ENCODE measurements at regions not wholly inside any gene's neighbourhood (a gene's known extent, or its start where the extent isn't known, plus 50 kb on each side); places are given as distances from the start of the nearest gene placed in this dataset.

DNA sequence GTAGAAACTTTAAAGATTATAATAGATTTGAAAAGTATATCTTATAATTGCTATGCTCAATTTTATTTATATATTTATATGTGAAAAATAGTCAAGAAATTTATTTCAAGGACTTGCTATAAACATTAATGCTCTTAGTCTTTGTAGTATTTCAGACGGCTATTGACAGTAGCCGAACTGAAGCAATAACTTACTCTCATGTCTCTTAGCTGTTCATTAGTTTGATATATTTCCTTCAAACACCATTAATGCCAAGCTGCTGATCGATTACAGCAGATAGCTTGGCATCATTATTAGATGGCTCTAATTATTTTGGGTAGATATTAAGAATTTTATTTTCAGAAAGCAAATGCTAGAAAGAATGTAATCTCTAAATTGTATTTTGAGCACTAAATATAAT, 1151.5 kb upstream of the SPRY2 start:
- Histone ChIP-seq H3K27ac (no peak overlapping the region), H3K9ac (ENCODE audit: low read depth in 2 of 2, low read length in 2 of 2) (no peak overlapping the region), H3K27me3 (no peaks in the 10 kb centered on the region), H3K4me3 (no peak overlapping the region), H3K9me3 (no peaks in the 10 kb centered on the region), H3K4me1 (no peaks in the 10 kb centered on the region), H3K36me3 (no peaks in the 10 kb centered on the region)
- TF ChIP-seq, protein P1, sequence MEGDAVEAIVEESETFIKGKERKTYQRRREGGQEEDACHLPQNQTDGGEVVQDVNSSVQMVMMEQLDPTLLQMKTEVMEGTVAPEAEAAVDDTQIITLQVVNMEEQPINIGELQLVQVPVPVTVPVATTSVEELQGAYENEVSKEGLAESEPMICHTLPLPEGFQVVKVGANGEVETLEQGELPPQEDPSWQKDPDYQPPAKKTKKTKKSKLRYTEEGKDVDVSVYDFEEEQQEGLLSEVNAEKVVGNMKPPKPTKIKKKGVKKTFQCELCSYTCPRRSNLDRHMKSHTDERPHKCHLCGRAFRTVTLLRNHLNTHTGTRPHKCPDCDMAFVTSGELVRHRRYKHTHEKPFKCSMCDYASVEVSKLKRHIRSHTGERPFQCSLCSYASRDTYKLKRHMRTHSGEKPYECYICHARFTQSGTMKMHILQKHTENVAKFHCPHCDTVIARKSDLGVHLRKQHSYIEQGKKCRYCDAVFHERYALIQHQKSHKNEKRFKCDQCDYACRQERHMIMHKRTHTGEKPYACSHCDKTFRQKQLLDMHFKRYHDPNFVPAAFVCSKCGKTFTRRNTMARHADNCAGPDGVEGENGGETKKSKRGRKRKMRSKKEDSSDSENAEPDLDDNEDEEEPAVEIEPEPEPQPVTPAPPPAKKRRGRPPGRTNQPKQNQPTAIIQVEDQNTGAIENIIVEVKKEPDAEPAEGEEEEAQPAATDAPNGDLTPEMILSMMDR (IDR thresholded peaks at IDR 0.05) = no peak
- DNase-seq = no peak
- intact Hi-C loops (cut with DNase I) = no loop called here

- no peaks in the 10 kb centered on the region for H3K27me3 ChIP-seq
- TF ChIP-seq, protein P1 (IDR thresholded peaks at IDR 0.05) = no peak
- H3K36me3 ChIP-seq = no peaks in the 10 kb centered on the region
- DNase-seq = no peak
- intact Hi-C loops (cut with DNase I) = no loop called here
- no peak overlapping the region for H3K4me3 ChIP-seq
- no peak overlapping the region for H3K9ac ChIP-seq (ENCODE audit: low read depth in 2 of 2, low read length in 2 of 2)
- no peaks in the 10 kb centered on the region for H3K9me3 ChIP-seq
- H3K27ac ChIP-seq = no peak overlapping the region
- H3K4me1 ChIP-seq = no peaks in the 10 kb centered on the region
These were observed 1147.1 kb upstream of the SPRY2 start for GRCh38 chr13:81488021-81488420.

DNA sequence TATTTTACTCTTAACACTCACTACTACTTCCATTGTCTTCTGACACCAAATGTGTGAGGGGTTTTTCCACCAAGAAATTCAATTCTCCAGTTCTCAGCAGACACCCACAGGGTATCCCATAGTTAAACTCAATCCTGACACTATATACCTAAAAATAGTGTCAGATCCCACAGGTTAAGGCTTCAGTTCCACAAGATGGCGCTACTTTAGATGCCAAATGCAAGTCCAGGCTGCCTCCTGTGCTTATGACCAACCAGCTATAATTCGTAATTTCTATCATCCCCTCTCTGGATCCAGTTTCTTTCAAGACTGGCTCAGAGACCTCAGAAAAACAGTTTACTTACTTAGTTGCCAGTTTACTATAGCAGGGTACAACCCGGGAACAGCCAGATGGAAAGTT, 1146.2 kb upstream of the SPRY2 start:
- no peaks in the 10 kb centered on the region for H3K9me3 ChIP-seq
- H3K9ac ChIP-seq (ENCODE audit: low read depth in 2 of 2, low read length in 2 of 2) = no peak overlapping the region
- TF ChIP-seq, protein P1 (IDR thresholded peaks at IDR 0.05) = no peak
- no peak overlapping the region for H3K27ac ChIP-seq
- no peaks in the 10 kb centered on the region for H3K27me3 ChIP-seq
- no peaks in the 10 kb centered on the region for H3K36me3 ChIP-seq
- no peaks in the 10 kb centered on the region for H3K4me1 ChIP-seq
- intact Hi-C loops (cut with DNase I) = no loop called here
- DNase-seq = peak; percentile 22
- no peak overlapping the region for H3K4me3 ChIP-seq

DNA sequence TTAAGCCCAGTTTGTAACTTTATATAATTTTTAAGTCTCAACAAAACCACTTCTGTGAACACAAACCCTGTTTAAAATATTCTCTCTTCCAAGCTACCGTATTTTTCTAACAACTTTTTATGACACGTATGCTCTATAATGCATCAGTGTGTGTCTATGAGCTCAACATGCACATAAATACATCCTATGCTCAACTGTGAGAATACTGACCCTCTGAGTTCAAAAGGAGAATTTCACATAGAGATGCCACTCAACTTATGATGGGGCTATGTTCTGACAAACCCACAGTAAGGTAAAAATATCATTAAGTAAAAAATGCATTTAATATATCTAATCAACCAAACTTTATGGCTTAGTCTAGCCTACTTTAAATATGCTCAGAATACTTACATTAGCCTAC, 1139.7 kb upstream of the SPRY2 start:
- no peak for DNase-seq
- TF ChIP-seq, protein P1 (IDR thresholded peaks at IDR 0.05) = no peak
- intact Hi-C loops (cut with DNase I) = loop anchor here (5.0 kb wide), 1 partner anchor 308 kb away; no protein-coding TSS in a partner anchor

DNA sequence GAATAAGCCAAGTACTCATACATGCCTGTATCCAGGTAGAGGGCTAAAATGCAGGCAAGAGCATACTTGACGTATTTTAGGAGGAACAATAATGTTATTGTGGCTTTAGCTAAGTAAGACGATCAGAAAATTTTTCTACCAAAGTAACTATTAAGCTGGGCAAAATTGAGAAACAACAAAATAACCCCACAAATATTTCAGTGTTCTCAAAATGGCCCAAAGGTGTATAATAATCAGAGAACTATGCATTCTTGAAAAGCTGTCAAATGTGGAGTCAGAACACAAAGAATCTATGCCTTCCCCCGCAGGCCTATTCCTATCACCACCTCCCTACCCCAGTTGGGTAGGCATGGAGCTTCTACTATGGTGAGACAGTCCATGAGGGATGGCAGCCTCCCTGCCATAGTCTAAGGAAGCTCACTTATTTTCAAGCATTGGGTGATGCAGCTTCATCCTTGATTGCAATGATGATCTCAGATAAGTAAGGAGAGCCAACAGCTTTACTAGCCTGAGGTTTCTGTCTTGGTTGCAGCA, 1132.5 kb upstream of the SPRY2 start:
- Histone ChIP-seq H3K36me3 (no peaks in the 10 kb centered on the region), H3K9ac (ENCODE audit: low read depth in 2 of 2, low read length in 2 of 2) (no peak overlapping the region), H3K9me3 (no peaks in the 10 kb centered on the region), H3K4me1 (no peaks in the 10 kb centered on the region), H3K27ac (no peak overlapping the region), H3K4me3 (no peak overlapping the region), H3K27me3 (no peaks in the 10 kb centered on the region)
- no peak for DNase-seq
- intact Hi-C loops (cut with DNase I) = no loop called here
- TF ChIP-seq, protein P1 (IDR thresholded peaks at IDR 0.05) = no peak

More for the DNA sequence above, 1139.7 kb upstream of the SPRY2 start:
- H3K9ac ChIP-seq (ENCODE audit: low read depth in 2 of 2, low read length in 2 of 2) = no peak overlapping the region
- no peaks in the 10 kb centered on the region for H3K4me1 ChIP-seq
- no peaks in the 10 kb centered on the region for H3K36me3 ChIP-seq
- no peaks in the 10 kb centered on the region for H3K27me3 ChIP-seq
- no peak overlapping the region for H3K27ac ChIP-seq
- no peaks in the 10 kb centered on the region for H3K9me3 ChIP-seq
- H3K4me3 ChIP-seq = no peak overlapping the region

Data from colonic mucosa (tissue), 4 donors.